OCI-LY7 (cell line): ENCODE measurements at regions not wholly inside any gene's neighbourhood (a gene's known extent, or its start where the extent isn't known, plus 50 kb on each side); places are given as distances from the start of the nearest gene placed in this dataset.

Experiments
- BruUV-seq: library from RNA; stranded (reverse); fragments of 400-500 nt; replicated peaks from 2 replicates; lab custom pipeline; 2021; lab: Mats Ljungman, UMichigan
- CTCF ChIA-PET: fragments of 300-600 bp; sonication (Branson Sonifier 250); formaldehyde crosslinking; loops from one replicate; lab custom pipeline; 2022; ENCODE audit warnings: antibody characterized with exemption; ENCODE audit not compliant: unreplicated experiment; lab: Charles Lee
- POLR2A ChIA-PET: fragments of 300-600 bp; sonication (Branson Sonifier 250); formaldehyde crosslinking; loops from one replicate; lab custom pipeline; 2022; ENCODE audit warnings: antibody characterized with exemption; lab: Charles Lee
- DNase-seq: peaks from one replicate; pipeline ENCODE4 v3.0.0-alpha.2; 2015; ENCODE audit warnings: low spot score
- H2AFZ ChIP-seq: fragments of 200-600 bp; sonication (generic), shearing (Covaris generic); 2 replicates; pipeline ENCODE4 v1.6.1; 2014; ENCODE audit warnings: mild to moderate bottlenecking, antibody characterized with exemption, low read length, moderate library complexity
- H3K27ac ChIP-seq: fragments of 200-600 bp; sonication (generic); 2 replicates; pipeline ENCODE4 v1.5.1; 2014; ENCODE audit warnings: mixed run types, low read depth, mild to moderate bottlenecking, moderate library complexity, low read length, inconsistent platforms; ENCODE audit not compliant: poor library complexity, severe bottlenecking
- H3K36me3 ChIP-seq: fragments of 200-600 bp; sonication (generic); 2 replicates; pipeline ENCODE4 v1.6.1; 2014; ENCODE audit warnings: mild to moderate bottlenecking, antibody characterized with exemption, low read length, moderate library complexity, mixed read lengths; ENCODE audit not compliant: insufficient read depth
- H3K4me1 ChIP-seq: fragments of 200-600 bp; sonication (generic); 2 replicates; pipeline ENCODE4 v1.5.1; 2014; ENCODE audit warnings: mild to moderate bottlenecking, low read length; ENCODE audit not compliant: insufficient read depth, poor library complexity, severe bottlenecking
- H3K4me2 ChIP-seq: fragments of 200-600 bp; sonication (generic); 2 replicates; pipeline ENCODE4 v1.6.1; 2014; ENCODE audit warnings: mild to moderate bottlenecking, low read length
- H3K4me3 ChIP-seq: fragments of 200-600 bp; sonication (generic); 2 replicates; pipeline ENCODE4 v1.5.1; 2014; ENCODE audit warnings: mild to moderate bottlenecking, low read depth, low read length; ENCODE audit not compliant: poor library complexity, severe bottlenecking
- H3K79me2 ChIP-seq: fragments of 200-600 bp; sonication (generic); 2 replicates; pipeline ENCODE4 v1.6.1; 2016; ENCODE audit warnings: low read depth, mild to moderate bottlenecking, low read length, moderate library complexity, mixed read lengths; ENCODE audit not compliant: insufficient read depth
- H3K9me2 ChIP-seq: fragments of 200-600 bp; sonication (generic); 2 replicates; pipeline ENCODE4 v1.6.1; 2016; ENCODE audit warnings: mild to moderate bottlenecking, low read length, mixed read lengths; ENCODE audit not compliant: insufficient read depth
- H3K9me3 ChIP-seq: fragments of 200-600 bp; sonication (generic); 2 replicates; pipeline ENCODE4 v1.6.1; 2014; ENCODE audit warnings: mild to moderate bottlenecking, mixed run types, low read length, mixed read lengths
- H4K20me1 ChIP-seq: fragments of 200-600 bp; sonication (generic); 2 replicates; pipeline ENCODE4 v1.6.1; 2014; ENCODE audit warnings: mild to moderate bottlenecking, antibody characterized with exemption, low read length, moderate library complexity, mixed read lengths; ENCODE audit not compliant: insufficient read depth
- CTCF ChIP-seq: fragments of 200-600 bp; sonication (generic); conservative IDR thresholded peaks from 2 replicates; pipeline ENCODE4 v1.5.1; 2014; ENCODE audit warnings: mild to moderate bottlenecking, antibody characterized with exemption, low read length, moderate library complexity, mixed read lengths
- EZH2phosphoT487 ChIP-seq: fragments of 200-600 bp; sonication (generic); IDR thresholded peaks from 2 replicates; pipeline ENCODE4 v1.6.1; 2018; ENCODE audit warnings: low read depth, borderline replicate concordance, mild to moderate bottlenecking, mixed run types, antibody characterized with exemption, low read length, moderate library complexity, mixed read lengths
- intact Hi-C: fragments of 100-400 bp; cut with micrococcal nuclease; formaldehyde crosslinking; loops from one replicate; pipeline ENCODE4 v1.10.0; 2022; ENCODE audit not compliant: unreplicated experiment

GRCh38 chr6:91681296-91681695 is 1094.4 kb upstream of the MAP3K7 start:
- POLR2A ChIA-PET, result no interaction called here
- intact Hi-C loops, result no loop called here
- H3K4me3 ChIP-seq, result no peak overlapping the region
- TF ChIP-seq CTCF (no peak), EZH2phosphoT487 (no peak)
- H3K4me1 ChIP-seq, result no peaks in the 10 kb centered on the region
- H3K9me2 ChIP-seq, result no peaks in the 10 kb centered on the region
- DNase-seq, result no peak
- H2AFZ ChIP-seq, result no peak overlapping the region
- H3K79me2 ChIP-seq, result no peaks in the 10 kb centered on the region
- CTCF ChIA-PET, result no interaction called here
- no peaks in the 10 kb centered on the region for H3K9me3 ChIP-seq
- H4K20me1 ChIP-seq, result no peaks in the 10 kb centered on the region
- H3K27ac ChIP-seq, result no peak overlapping the region
- BruUV-seq, result no TSS peak
- no peaks in the 10 kb centered on the region for H3K36me3 ChIP-seq
- no peak overlapping the region for H3K4me2 ChIP-seq

GRCh38 chr6:91678679-91679446 is 1092.0 kb upstream of the MAP3K7 start:
- Histone ChIP-seq H3K4me2 (no peak overlapping the region), H3K79me2 (no peaks in the 10 kb centered on the region), H2AFZ (no peak overlapping the region), H3K9me2 (no peaks in the 10 kb centered on the region), H3K4me3 (no peak overlapping the region), H3K36me3 (no peaks in the 10 kb centered on the region), H3K4me1 (no peaks in the 10 kb centered on the region), H3K27ac (no peak overlapping the region), H4K20me1 (no peaks in the 10 kb centered on the region), H3K9me3 (no peaks in the 10 kb centered on the region)
- intact Hi-C loops, result no loop called here
- ChIA-PET CTCF (no interaction called here), POLR2A (no interaction called here)
- BruUV-seq, result no TSS peak
- TF ChIP-seq EZH2phosphoT487 (no peak), CTCF (no peak)
- no peak for DNase-seq

GRCh38 chr6:91672201-91672600 is 1085.3 kb upstream of the MAP3K7 start:
- no TSS peak for BruUV-seq
- intact Hi-C loops, result no loop called here
- TF ChIP-seq CTCF (no peak), EZH2phosphoT487 (no peak)

More at GRCh38 chr6:91672201-91672600, 1085.3 kb upstream of the MAP3K7 start:
- no peaks in the 10 kb centered on the region for H3K4me1 ChIP-seq
- no peaks in the 10 kb centered on the region for H3K9me3 ChIP-seq
- ChIA-PET POLR2A (no interaction called here), CTCF (no interaction called here)
- H4K20me1 ChIP-seq, result no peaks in the 10 kb centered on the region
- H2AFZ ChIP-seq, result no peak overlapping the region
- H3K4me2 ChIP-seq, result no peak overlapping the region
- no peak for DNase-seq
- no peaks in the 10 kb centered on the region for H3K36me3 ChIP-seq
- H3K9me2 ChIP-seq, result no peaks in the 10 kb centered on the region
- H3K79me2 ChIP-seq, result no peaks in the 10 kb centered on the region
- no peak overlapping the region for H3K27ac ChIP-seq
- no peak overlapping the region for H3K4me3 ChIP-seq
